Stimulated activated CD4-positive, alpha-beta T cell treated with anti-CD3 and anti-CD28 coated beads, TNF-alpha, amount 100 ng/mL, for 24 hours (primary cell): ENCODE measurements at regions not wholly inside any gene's neighbourhood (a gene's known extent, or its start where the extent isn't known, plus 50 kb on each side); places are given as distances from the start of the nearest gene placed in this dataset.

ENCODE experiments used
- DNase-seq, 3 experiments: peaks; one replicate each; pipeline ENCODE4 v3.0.0-alpha.2; 2020; ENCODE audit warnings: low read depth in 3 of 3

- no peak for DNase-seq
These were observed 307.5 kb upstream of the SPRED2 start for GRCh38 chr2:65739927-65740326.

DNA sequence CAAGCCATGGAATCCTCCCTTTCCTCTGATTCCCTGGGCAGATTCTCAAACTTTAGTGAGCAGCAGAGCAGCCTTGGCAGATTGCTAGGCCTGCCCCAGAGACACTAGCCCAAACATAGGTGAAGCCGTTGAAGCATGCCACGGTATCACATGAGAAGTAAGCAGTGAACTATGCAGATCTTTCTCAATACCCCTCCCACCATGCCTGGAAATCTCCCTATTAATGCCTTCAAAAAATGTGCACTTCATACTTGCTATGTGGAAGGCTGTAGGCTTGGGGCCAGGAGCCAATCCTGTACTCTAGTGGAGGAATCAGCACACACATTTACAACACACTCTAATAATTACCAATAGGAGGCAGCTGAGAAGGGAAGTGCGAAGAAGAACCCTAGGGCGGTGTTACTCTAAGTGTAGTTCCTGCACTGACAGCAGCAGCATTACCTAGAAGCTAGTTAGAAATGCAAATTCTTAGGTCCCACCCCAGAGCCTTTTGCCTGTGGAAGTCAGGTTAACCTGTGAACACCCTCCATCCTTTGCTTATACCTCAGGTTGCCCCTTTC lies 305.1 kb upstream of the SPRED2 start:
- DNase-seq, result no peak

GRCh38 chr2:65731476-65731875 lies 299.1 kb upstream of the SPRED2 start:
- no peak for DNase-seq

DNA sequence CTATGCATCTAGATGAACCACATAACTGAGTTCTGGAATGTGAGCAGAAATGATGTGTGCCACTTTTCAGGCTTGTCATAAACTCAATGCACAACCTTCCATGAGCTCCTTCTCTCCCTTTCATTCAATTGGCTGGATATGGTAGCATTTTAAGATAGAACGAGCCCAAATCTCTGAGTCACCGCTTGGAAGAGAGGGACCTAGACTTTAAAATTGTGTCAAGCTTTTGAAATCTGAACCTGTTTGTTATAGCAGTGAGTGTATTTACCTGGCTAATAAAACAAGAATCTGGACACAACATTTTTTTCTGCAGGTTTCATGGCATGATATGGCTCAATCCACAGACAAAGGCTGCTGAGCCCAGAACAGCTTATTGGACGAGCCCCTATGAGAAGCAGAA lies 297.8 kb upstream of the SPRED2 start:
- DNase-seq, result no peak

- no peak for DNase-seq
These were observed 296.8 kb upstream of the SPRED2 start for GRCh38 chr2:65729246-65729645.

- no peak for DNase-seq
These were observed 296.2 kb upstream of the SPRED2 start for GRCh38 chr2:65728477-65729180.

- no peak for DNase-seq
These were observed 295.4 kb upstream of the SPRED2 start for GRCh38 chr2:65727816-65728215.

GRCh38 chr2:65727381-65727780 lies 295.0 kb upstream of the SPRED2 start:
- no peak for DNase-seq

DNA sequence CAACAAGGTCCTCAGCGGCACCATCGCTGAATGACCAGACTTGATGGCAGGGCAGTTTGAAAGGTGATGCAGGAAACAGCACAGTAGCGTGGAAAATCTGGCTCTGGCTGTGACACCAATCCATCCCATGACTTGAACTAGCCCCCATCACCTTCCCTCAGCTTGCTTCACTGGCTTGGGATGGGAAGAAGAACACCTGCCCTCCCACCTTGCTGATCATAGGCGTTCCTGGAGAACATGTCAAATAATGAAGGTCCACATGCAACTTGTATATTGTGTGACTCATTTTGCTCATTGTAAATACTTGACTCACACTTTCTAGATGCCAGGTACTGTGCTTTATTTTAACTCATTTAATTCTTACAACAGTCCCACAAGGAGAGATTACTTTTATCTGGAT lies 292.4 kb upstream of the SPRED2 start:
- DNase-seq, result no peak

GRCh38 chr2:65724336-65724735 lies 291.9 kb upstream of the SPRED2 start:
- DNase-seq, result no peak

GRCh38 chr2:65722028-65722778 lies 289.8 kb upstream of the SPRED2 start:
- no peak for DNase-seq

GRCh38 chr2:65716698-65717097 lies 284.3 kb upstream of the SPRED2 start:
- DNase-seq, result no peak

- no peak for DNase-seq
These were observed 282.9 kb upstream of the SPRED2 start for GRCh38 chr2:65715323-65715722.

DNA sequence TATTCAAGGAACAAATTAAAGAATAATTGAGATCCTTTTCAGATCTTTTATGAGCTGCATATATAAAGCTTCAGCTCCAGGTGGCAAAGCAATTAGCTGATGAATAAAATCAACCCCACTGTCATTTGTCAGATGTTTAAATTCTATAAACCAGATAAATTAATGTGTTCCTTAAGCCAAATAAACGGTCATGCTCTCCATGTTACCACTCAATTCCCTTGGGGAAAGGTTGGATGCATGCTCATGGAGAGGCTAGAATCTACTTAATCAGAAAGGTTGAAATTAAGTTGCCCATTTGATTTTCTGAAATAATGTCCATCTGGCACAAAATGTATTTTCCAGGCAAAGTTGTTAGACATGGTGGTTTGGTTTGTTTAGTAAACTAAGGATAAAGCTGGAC lies 282.5 kb upstream of the SPRED2 start:
- DNase-seq, result no peak

GRCh38 chr2:65711863-65712262 lies 279.5 kb upstream of the SPRED2 start:
- no peak for DNase-seq

- DNase-seq, result no peak
These were observed 278.4 kb upstream of the SPRED2 start for GRCh38 chr2:65710779-65711295.

- DNase-seq, result no peak
These were observed 278.0 kb upstream of the SPRED2 start for GRCh38 chr2:65710356-65710755.

DNA sequence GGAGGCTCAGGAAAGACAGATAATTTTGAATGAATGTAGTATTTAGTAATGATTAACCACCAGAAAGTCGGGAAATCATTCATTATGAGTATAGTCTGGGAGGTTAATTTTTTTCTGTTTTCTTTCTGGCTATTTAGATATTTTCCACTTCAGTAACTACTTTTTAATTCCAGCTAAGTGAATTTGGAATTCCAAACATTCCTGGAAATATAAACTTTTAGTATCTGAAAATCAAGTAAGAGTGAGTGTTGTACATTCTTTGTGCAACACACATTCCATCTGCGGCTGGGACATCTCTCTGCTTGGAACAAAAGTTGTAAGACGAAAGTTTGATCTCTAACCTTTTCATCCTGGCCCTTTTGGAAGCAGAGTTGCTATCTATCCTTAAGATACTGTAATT lies 275.7 kb upstream of the SPRED2 start:
- DNase-seq, result no peak

GRCh38 chr2:65706411-65706810 lies 274.0 kb upstream of the SPRED2 start:
- DNase-seq, result no peak

DNA sequence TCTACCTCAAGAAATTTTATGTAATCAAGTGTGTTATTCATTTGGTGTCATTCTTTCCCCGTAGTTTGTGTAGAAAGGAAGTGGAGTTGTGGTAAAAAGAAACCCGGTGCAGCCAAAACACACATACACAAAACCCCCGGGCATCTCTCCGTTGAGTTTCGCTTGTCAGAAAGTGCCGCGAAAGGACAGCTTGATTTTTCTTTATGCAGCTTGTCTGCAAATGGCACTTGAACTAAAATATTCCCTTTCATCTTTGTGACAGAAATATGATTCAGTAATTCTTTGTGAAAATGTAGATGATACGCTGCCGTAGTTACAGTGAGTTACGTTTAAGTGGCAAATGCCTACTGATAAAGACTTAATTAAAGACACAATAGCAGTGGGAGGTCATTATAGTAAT lies 268.8 kb upstream of the SPRED2 start:
- DNase-seq, result no peak

GRCh38 chr2:65700720-65701119 lies 268.3 kb upstream of the SPRED2 start:
- DNase-seq, result no peak

GRCh38 chr2:65700004-65700651 lies 267.7 kb upstream of the SPRED2 start:
- no peak for DNase-seq
